D721Med (cell line): ENCODE measurements at regions not wholly inside any gene's neighbourhood (a gene's known extent, or its start where the extent isn't known, plus 50 kb on each side); places are given as distances from the start of the nearest gene placed in this dataset.

Experiments used
- DNase-seq: peaks from one replicate; pipeline ENCODE4 v3.0.0; 2011; ENCODE audit warnings: low spot score; ENCODE audit not compliant: insufficient read length
- FAIRE-seq: peaks from 2 replicates; lab custom pipeline; 2011; peaks lifted over from hg19 to GRCh38; lab: Jason Lieb, UNC
- CTCF ChIP-seq: IDR thresholded peaks from 2 replicates; pipeline ENCODE4 v1.5.1; 2012; ENCODE audit warnings: mild to moderate bottlenecking, control low read depth; ENCODE audit not compliant: insufficient read depth; ENCODE audit errors: missing control alignments

- no peak for DNase-seq
- peak; percentile 37 for TF ChIP-seq CTCF
- FAIRE-seq = no peak
Observed at GRCh38 chr19:30695171-30695875, 323.1 kb downstream of the ZNF536 start.

GRCh38 chr19:30694156-30694755 is 322.1 kb downstream of the ZNF536 start:
- FAIRE-seq = no peak
- no peak for DNase-seq
- no peak for TF ChIP-seq CTCF

GRCh38 chr19:30692879-30693503 is 320.8 kb downstream of the ZNF536 start:
- FAIRE-seq = peak; percentile 96
- no peak for TF ChIP-seq CTCF

GRCh38 chr19:30692181-30692811 is 320.1 kb downstream of the ZNF536 start:
- FAIRE-seq (no peak), DNase-seq (no peak)

More at GRCh38 chr19:30692879-30693503, 320.8 kb downstream of the ZNF536 start:
- DNase-seq = no peak

GRCh38 chr19:30691819-30692166 is 319.6 kb downstream of the ZNF536 start:
- TF ChIP-seq CTCF = no peak
- DNase-seq = no peak
- no peak for FAIRE-seq

More at GRCh38 chr19:30692181-30692811, 320.1 kb downstream of the ZNF536 start:
- no peak for TF ChIP-seq CTCF

- FAIRE-seq = no peak
- DNase-seq = no peak
Observed at GRCh38 chr19:30690935-30691818, 319.0 kb downstream of the ZNF536 start.

More at GRCh38 chr19:30690935-30691818, 319.0 kb downstream of the ZNF536 start:
- no peak for TF ChIP-seq CTCF
